Hepatocyte (in vitro differentiated cells): ENCODE measurements at regions not wholly inside any gene's neighbourhood (a gene's known extent, or its start where the extent isn't known, plus 50 kb on each side); places are given as distances from the start of the nearest gene placed in this dataset.

ENCODE experiments used
- CTCF ChIP-seq: fragments of 200-600 bp; sonication (generic); IDR thresholded peaks from 2 replicates; pipeline ENCODE4 v1.5.1; 2016; ENCODE audit warnings: antibody characterized with exemption, mild to moderate bottlenecking; ENCODE audit not compliant: poor library complexity
- EZH2 ChIP-seq: fragments of 200-600 bp; sonication (generic); IDR thresholded peaks from 2 replicates; pipeline ENCODE4 v1.6.1; 2016; ENCODE audit warnings: antibody characterized with exemption, mild to moderate bottlenecking, borderline replicate concordance

GRCh38 chr14:30196861-30197260 lies 269.2 kb upstream of the PRKD1 start:
- TF ChIP-seq CTCF (no peak), EZH2 (no peak)
